Gastroesophageal sphincter (tissue), 3 donors: ENCODE measurements at regions not wholly inside any gene's neighbourhood (a gene's known extent, or its start where the extent isn't known, plus 50 kb on each side); places are given as distances from the start of the nearest gene placed in this dataset.

Experiments used
- EP300 ChIP-seq: sonication (generic); formaldehyde crosslinking; IDR thresholded peaks from one replicate; pipeline ENCODE4 v1.6.1; 2017; ENCODE audit warnings: antibody characterized with exemption, mild to moderate bottlenecking
- POLR2A ChIP-seq, 2 donors: fragments of 450-650 bp; IDR thresholded peaks; one replicate each; pipeline ENCODE4 v1.6.1; 2017; ENCODE audit warnings: antibody characterized with exemption in 2 of 2, mild to moderate bottlenecking in 2 of 2, moderate library complexity in 1 of 2
- POLR2AphosphoS5 ChIP-seq: sonication (generic); formaldehyde crosslinking; IDR thresholded peaks from one replicate; pipeline ENCODE4 v1.6.1; 2017; ENCODE audit warnings: antibody characterized with exemption
- TF ChIP-seq, protein P1 (sequence below), 4 experiments: fragments of 200-600 bp in 2 of 4; fragments of 450-650 bp in 2 of 4; sonication (generic) in 1 of 4; IDR thresholded peaks; one replicate each; pipeline ENCODE4 v1.5.1; 2017 to 2019; ENCODE audit warnings: antibody characterized with exemption in 4 of 4, mild to moderate bottlenecking in 2 of 4, moderate library complexity in 2 of 4

DNA sequence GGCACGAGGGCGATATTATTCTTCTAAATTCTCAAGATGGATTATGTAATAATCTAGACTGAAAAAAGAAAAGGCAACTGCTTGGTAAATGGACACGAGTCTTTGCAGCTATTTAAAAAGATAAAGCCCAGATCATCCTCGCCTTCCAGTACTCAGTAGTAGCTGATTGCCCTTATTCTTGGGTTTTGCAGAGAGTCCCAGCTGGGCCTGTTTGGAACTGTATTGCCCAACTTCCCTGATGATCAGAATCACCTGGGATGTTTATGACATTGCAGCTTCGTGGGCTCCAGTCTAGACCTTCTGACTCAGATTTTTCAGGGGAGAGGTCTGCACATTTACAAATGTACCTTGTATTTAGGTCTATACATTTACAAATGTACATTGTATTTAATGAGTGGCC lies 213.5 kb downstream of the RAB11FIP4 start:
- TF ChIP-seq, protein P1, sequence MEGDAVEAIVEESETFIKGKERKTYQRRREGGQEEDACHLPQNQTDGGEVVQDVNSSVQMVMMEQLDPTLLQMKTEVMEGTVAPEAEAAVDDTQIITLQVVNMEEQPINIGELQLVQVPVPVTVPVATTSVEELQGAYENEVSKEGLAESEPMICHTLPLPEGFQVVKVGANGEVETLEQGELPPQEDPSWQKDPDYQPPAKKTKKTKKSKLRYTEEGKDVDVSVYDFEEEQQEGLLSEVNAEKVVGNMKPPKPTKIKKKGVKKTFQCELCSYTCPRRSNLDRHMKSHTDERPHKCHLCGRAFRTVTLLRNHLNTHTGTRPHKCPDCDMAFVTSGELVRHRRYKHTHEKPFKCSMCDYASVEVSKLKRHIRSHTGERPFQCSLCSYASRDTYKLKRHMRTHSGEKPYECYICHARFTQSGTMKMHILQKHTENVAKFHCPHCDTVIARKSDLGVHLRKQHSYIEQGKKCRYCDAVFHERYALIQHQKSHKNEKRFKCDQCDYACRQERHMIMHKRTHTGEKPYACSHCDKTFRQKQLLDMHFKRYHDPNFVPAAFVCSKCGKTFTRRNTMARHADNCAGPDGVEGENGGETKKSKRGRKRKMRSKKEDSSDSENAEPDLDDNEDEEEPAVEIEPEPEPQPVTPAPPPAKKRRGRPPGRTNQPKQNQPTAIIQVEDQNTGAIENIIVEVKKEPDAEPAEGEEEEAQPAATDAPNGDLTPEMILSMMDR (IDR thresholded peaks at IDR 0.05): no peak
- TF ChIP-seq EP300 (no peak), POLR2A (IDR thresholded peaks at IDR 0.05) (no peak), POLR2AphosphoS5 (no peak)
